Heart right ventricle (tissue), 16 donors: ENCODE measurements at regions not wholly inside any gene's neighbourhood (a gene's known extent, or its start where the extent isn't known, plus 50 kb on each side); places are given as distances from the start of the nearest gene placed in this dataset.

Source experiments
- ATAC-seq, 8 donors: fragments of 200-7000 bp; cut with Tn5 transposase; one replicate each; pipeline ENCODE4 v1.9.1; 2020; ENCODE audit warnings: mild to moderate bottlenecking in 8 of 8, moderate library complexity in 8 of 8, moderate number of reproducible peaks in 1 of 8
- DNase-seq, 2 donors: peaks; one replicate each; pipeline ENCODE4 v3.0.0-alpha.2; 2020
- H3K27ac ChIP-seq, 10 donors: fragments of 200-600 bp; sonication (generic) in 2 of 10; one replicate each; pipeline versions ENCODE4 v1.5.0 to v1.8.0; 2020 to 2022; ENCODE audit warnings: mild to moderate bottlenecking in 3 of 10
- H3K27me3 ChIP-seq, 7 donors: fragments of 200-600 bp; one replicate each; pipeline ENCODE4 v1.8.0; 2021 to 2022; ENCODE audit warnings: mild to moderate bottlenecking in 2 of 7
- H3K36me3 ChIP-seq, 9 donors: fragments of 200-600 bp; sonication (generic) in 1 of 9; one replicate each; pipeline versions ENCODE4 v1.5.0 to v1.8.0; 2020 to 2022; ENCODE audit warnings: mild to moderate bottlenecking in 2 of 9
- H3K4me1 ChIP-seq, 9 donors: fragments of 200-600 bp; sonication (generic) in 1 of 9; one replicate each; pipeline versions ENCODE4 v1.5.0 to v1.8.0; 2020 to 2022; ENCODE audit warnings: mild to moderate bottlenecking in 4 of 9
- H3K4me3 ChIP-seq, 10 donors: fragments of 200-600 bp; sonication (generic) in 2 of 10; one replicate each; pipeline versions ENCODE4 v1.5.0 to v1.8.0; 2020 to 2022; ENCODE audit warnings: mild to moderate bottlenecking in 7 of 10, moderate library complexity in 2 of 10
- H3K9me3 ChIP-seq, 11 donors: fragments of 200-600 bp in 10 of 11; sonication (generic) in 2 of 11; one replicate each; pipeline versions ENCODE4 v1.5.0 to v1.8.0; 2013 to 2022; ENCODE audit warnings: mild to moderate bottlenecking in 2 of 11, control low read depth in 1 of 11, moderate library complexity in 1 of 11
- CTCF ChIP-seq, 9 donors: fragments of 200-600 bp; sonication (generic) in 2 of 9; IDR thresholded peaks; one replicate each; pipeline versions ENCODE4 v1.5.0 to v1.8.0; 2021 to 2022; ENCODE audit warnings: antibody characterized with exemption in 9 of 9, mild to moderate bottlenecking in 5 of 9, moderate library complexity in 1 of 9
- whole genome bisulfite sequencing, 2 donors: extraction: QIAGEN DNeasy Blood & Tissue Kit; methylation state at CpG; one replicate each; pipeline ENCODE4 v1.1.7; 2013; ENCODE audit warnings: inconsistent platforms in 1 of 2; 5-methylcytosine and 5-hydroxymethylcytosine counted together
- intact Hi-C, 10 donors: fragments of 100-400 bp; cut with DNase I; formaldehyde crosslinking; loops; one replicate each; pipeline versions ENCODE4 v1.11.1 to v1.14.2; 2022
- donor health status: Arrhythmogenic right ventricular cardiomyopathy.
- donor health status: ischemic (EF 13 %, LVEDD 7.1; RV severe dilation, severe dysfunction).
- donor health status: healthy with polysubstance abuse.
- donor health status: DM: no; HTN: yes; CAD: no.
- donor health status: DM: no; HTN: no; CAD: no.
- donor health status: ischemic (EF 25% LVEDD 6.9; RV normal size, moderate dysfunction).
- donor health status: ischemic (EF 25% LVEDD 5.7; RV mildly dilated, moderate dysfunction).
- donor health status: healthy.
- donor health status: DM: yes; HTN: yes; CAD: no.
- donor health status: Ischemic cardiomyopathy.
- donor health status: ischemic (EF 35%, LVEDD 5.7; RV mildly dilated, moderate dysfunction).
- donor health status: nonischemic (EF 11% LVEDD 7.7; RV severe dilation, severe dysfunction).
- donor health status: DM: yes; HTN: yes; CAD: no.
- donor health status: PGD.
- donor health status: ischemic (EF 29% LVEDD 5.4; RV normal size, mild dysfunction).
- donor health status: nonischemic (EF 23%, LVEDD 6.1; RV moderate dilation, normal function).

GRCh38 chr1:67588178-67588855 is 96.7 kb upstream of the GADD45A start:
- WGBS, 2 donors = 68 to 74% methylated on average over 9 of the region's 9 CpGs
- no peaks in the 10 kb centered on the region for H3K9me3 ChIP-seq

GRCh38 chr1:67589519-67590233 is 95.3 kb upstream of the GADD45A start:
- 84 to 86% methylated on average over 8 of the region's 8 CpGs for WGBS, 2 donors
- ATAC-seq = no peak
- DNase-seq = no peak
- Histone ChIP-seq H3K9me3 (no peaks in the 10 kb centered on the region), H3K27me3 (no peaks in the 10 kb centered on the region), H3K4me3 (no peak overlapping the region), H3K27ac (peak overlapping the region in 9 of 10 donors; percentile 26 to 82 (median 67)), H3K4me1 (peaks cover 8 to 53% (median 30%) of the 10 kb centered on the region in 9 donors), H3K36me3 (no peaks in the 10 kb centered on the region)
- intact Hi-C loops = loop anchor here in 1 of 10 donors (10.0 kb wide), 1 partner anchor 75 kb away; no protein-coding TSS in a partner anchor
- TF ChIP-seq CTCF (IDR thresholded peaks at IDR 0.05) = no peak

More at GRCh38 chr1:67588178-67588855, 96.7 kb upstream of the GADD45A start:
- intact Hi-C loops = no loop called here
- no peak overlapping the region for H3K4me3 ChIP-seq
- peak overlapping the region in 4 of 10 donors; percentile 2 to 39 (median 24) for H3K27ac ChIP-seq
- H3K27me3 ChIP-seq = no peaks in the 10 kb centered on the region
- no peak for TF ChIP-seq CTCF (IDR thresholded peaks at IDR 0.05)
- H3K4me1 ChIP-seq = peaks cover 8 to 60% (median 35%) of the 10 kb centered on the region in 9 donors
- ATAC-seq = peak in 1 of 8 donors; percentile 16
- no peak for DNase-seq
- no peaks in the 10 kb centered on the region for H3K36me3 ChIP-seq

GRCh38 chr1:67590329-67590728 is 94.7 kb upstream of the GADD45A start:
- DNase-seq = peak in 1 of 2 donors; percentile 61
- intact Hi-C loops = loop anchor here in 1 of 10 donors (10.0 kb wide), 1 partner anchor 74 kb away; no protein-coding TSS in a partner anchor
- peaks cover 8 to 48% (median 30%) of the 10 kb centered on the region in 9 donors for H3K4me1 ChIP-seq
- no peaks in the 10 kb centered on the region for H3K36me3 ChIP-seq
- no peaks in the 10 kb centered on the region for H3K27me3 ChIP-seq
- 15 to 16% methylated on average over 3 of the region's 3 CpGs for WGBS, 2 donors
- ATAC-seq = peak; percentile 42 to 88 (median 80)
- H3K9me3 ChIP-seq = no peaks in the 10 kb centered on the region
- no peak overlapping the region for H3K4me3 ChIP-seq
- H3K27ac ChIP-seq = peak overlapping the region in 9 of 10 donors; percentile 26 to 82 (median 67)
- TF ChIP-seq CTCF (IDR thresholded peaks at IDR 0.05) = no peak

- peaks cover 0 to 20% (median 12%) of the 10 kb centered on the region in 9 donors for H3K4me1 ChIP-seq
- no peak for TF ChIP-seq CTCF (IDR thresholded peaks at IDR 0.05)
- no peaks in the 10 kb centered on the region for H3K36me3 ChIP-seq
- no peak overlapping the region for H3K4me3 ChIP-seq
- no peak for DNase-seq
- ATAC-seq = no peak
- no peaks in the 10 kb centered on the region for H3K9me3 ChIP-seq
- WGBS, 2 donors = 84 to 91% methylated on average over 2 of the region's 2 CpGs
- intact Hi-C loops = loop anchor here in 1 of 10 donors (10.0 kb wide), 1 partner anchor 70 kb away; no protein-coding TSS in a partner anchor
- H3K27ac ChIP-seq = no peak overlapping the region
- H3K27me3 ChIP-seq = no peaks in the 10 kb centered on the region
Observed at GRCh38 chr1:67594764-67595163, 90.2 kb upstream of the GADD45A start.
